HG02970 (cell line): ENCODE measurements at regions not wholly inside any gene's neighbourhood (a gene's known extent, or its start where the extent isn't known, plus 50 kb on each side); places are given as distances from the start of the nearest gene placed in this dataset.
"Not testable (repeated sequence)": the region's sequence is repeated elsewhere in the genome, so short reads cannot be mapped to it uniquely, and the experiment has no call there.

Experiments
- ATAC-seq: cut with Tn5 transposase; IDR thresholded peaks from one replicate; pipeline ENCODE4 v1.9.1; 2021; ENCODE audit warnings: mild to moderate bottlenecking, moderate library complexity, moderate number of reproducible peaks; ENCODE audit not compliant: unreplicated experiment, low FRiP score

GRCh38 chr1:143709606-143710259, 262.1 kb downstream of the FAM72C start:
- ATAC-seq, result not testable (repeated sequence)

- not testable (repeated sequence) for ATAC-seq
Measured at GRCh38 chr1:143702739-143703138, 269.0 kb downstream of the FAM72C start.

- no peak for ATAC-seq
Measured at GRCh38 chr1:143699731-143700130, 272.1 kb downstream of the FAM72C start.

- no peak for ATAC-seq
Measured at GRCh38 chr1:143699115-143699514, 272.7 kb downstream of the FAM72C start.

GRCh38 chr1:143698016-143698415, 273.8 kb downstream of the FAM72C start:
- no peak for ATAC-seq

GRCh38 chr1:143694085-143694484, 277.7 kb downstream of the FAM72C start:
- no peak for ATAC-seq

GRCh38 chr1:143691971-143692529, 279.7 kb downstream of the FAM72C start:
- no peak for ATAC-seq

GRCh38 chr1:143691400-143691891, 280.3 kb downstream of the FAM72C start:
- ATAC-seq, result no peak

GRCh38 chr1:143689781-143690180, 282.0 kb downstream of the FAM72C start:
- no peak for ATAC-seq

- ATAC-seq, result no peak
Measured at GRCh38 chr1:143680304-143680703, 291.5 kb downstream of the FAM72C start.

- no peak for ATAC-seq
Measured at GRCh38 chr1:143672983-143673382, 298.8 kb downstream of the FAM72C start.

GRCh38 chr1:143667730-143668129, 304.1 kb downstream of the FAM72C start:
- no peak for ATAC-seq

- no peak for ATAC-seq
Measured at GRCh38 chr1:143666851-143667250, 304.9 kb downstream of the FAM72C start.

- ATAC-seq, result no peak
Measured at GRCh38 chr1:143665606-143666005, 306.2 kb downstream of the FAM72C start.

GRCh38 chr1:143663056-143663455, 308.7 kb downstream of the FAM72C start:
- not testable (repeated sequence) for ATAC-seq

GRCh38 chr1:143661418-143662101, 310.2 kb downstream of the FAM72C start:
- ATAC-seq, result no peak

- ATAC-seq, result no peak
Measured at GRCh38 chr1:143660354-143660941, 311.3 kb downstream of the FAM72C start.

GRCh38 chr1:143653429-143653802, 318.4 kb downstream of the FAM72C start:
- ATAC-seq, result no peak

- no peak for ATAC-seq
Measured at GRCh38 chr1:143652744-143653428, 318.9 kb downstream of the FAM72C start.

- ATAC-seq, result no peak
Measured at GRCh38 chr1:143652187-143652586, 319.6 kb downstream of the FAM72C start.
